ENCODE measurements at regions not wholly inside any gene's neighbourhood (a gene's known extent, or its start where the extent isn't known, plus 50 kb on each side); places are given as distances from the start of the nearest gene placed in this dataset.

GRCh38 chr5:89313044-89313443, 430.1 kb upstream of the MEF2C start:
- H3K9me1 ChIP-seq (ENCODE audit: insufficient read depth, low read length) = peaks cover 6% of the 10 kb centered on the region
- H2BK20ac ChIP-seq (ENCODE audit: low read depth, low read length) = peak overlapping the region; percentile 4; the same call in 1 of the 2 replicates
- no peak overlapping the region for H3K56ac ChIP-seq (ENCODE audit: extremely low read depth, insufficient read depth, low read length)
- peak overlapping the region; percentile 3; the same call in 1 of the 2 replicates for H2BK120ac ChIP-seq (ENCODE audit: low read depth, low read length)
- ChIA-PET CTCF (no interaction called here), POLR2A (ENCODE audit: unreplicated experiment) (no interaction called here)
- H3K27me3 ChIP-seq (ENCODE audit: control insufficient read depth, insufficient read depth, low read length) = no peaks in the 10 kb centered on the region
- H2BK5ac ChIP-seq (ENCODE audit: low read depth, low read length, poor library complexity, severe bottlenecking) = peak overlapping the region; percentile 18
- H3K36me3 ChIP-seq (ENCODE audit: control insufficient read depth, insufficient read depth, low read length) = no peaks in the 10 kb centered on the region
- dilution Hi-C loops (cut with HindIII; ENCODE audit: low sequenced_read_pairs, unreplicated experiment) (no loop called here), in situ Hi-C loops (cut with MboI; ENCODE audit: low sequenced_read_pairs) (no loop called here), intact Hi-C loops (cut with micrococcal nuclease) (no loop called here)
- no peak overlapping the region for H4K91ac ChIP-seq (ENCODE audit: insufficient read depth, low read depth, low read length)
- H4K8ac ChIP-seq (ENCODE audit: low read depth in 2 of 2, low read length in 2 of 2) = no peak overlapping the region
- no peak overlapping the region for H3K23ac ChIP-seq (ENCODE audit: low read depth, low read length)
- no peak for TF ChIP-seq USF2 (IDR thresholded peaks at IDR 0.05; ENCODE audit: low read depth, low read length)
- H2AK9ac ChIP-seq (replicated peaks; ENCODE audit: low read depth, low read length, poor library complexity) = no peak overlapping the region
- BruUV-seq (replicated peaks) = no TSS peak
- H3K4me3 ChIP-seq (ENCODE audit: insufficient read depth, low read depth, low read length) = no peak overlapping the region
- H3K4me2 ChIP-seq (ENCODE audit: low read depth, low read length) = no peak overlapping the region
- peak; percentile 74 for DNase-seq
- H2AFZ ChIP-seq (replicated peaks; ENCODE audit: low read length, poor library complexity) = peak overlapping the region; percentile 39
- WGBS, 2 experiments (ENCODE audit: extremely low coverage in 2 of 2, insufficient read length in 1 of 2) = no CpG with 5 or more reads among the region's 2 CpGs
- no peaks in the 10 kb centered on the region for H4K20me1 ChIP-seq (ENCODE audit: insufficient read depth, low read length)
- no peak; the same call in 1 of the 2 replicates for ATAC-seq (ENCODE audit: low read depth)
- no peaks in the 10 kb centered on the region for H3K79me1 ChIP-seq (ENCODE audit: low read depth in 1 of 2, low read length in 2 of 2)
- no peak overlapping the region; the same call in 1 of the 2 replicates for H3K4ac ChIP-seq (ENCODE audit: low read depth, low read length)
- H2BK15ac ChIP-seq (ENCODE audit: low read depth, low read length) = no peak overlapping the region
- H3K9ac ChIP-seq (ENCODE audit: low read depth, low read length) = no peak overlapping the region
- no peak overlapping the region for H2AK5ac ChIP-seq (ENCODE audit: low read depth, low read length)
- H3K14ac ChIP-seq (replicated peaks; ENCODE audit: low read depth, low read length) = 0 out of 2 replicates have a peak overlapping the region, but pooled peaks have one; percentile 5
- no peak overlapping the region for H3K18ac ChIP-seq (ENCODE audit: low read depth, low read length)
- no peak overlapping the region for H4K5ac ChIP-seq (ENCODE audit: low read depth, low read length)
- peaks cover 4% of the 10 kb centered on the region; the same call in 1 of the 2 replicates for H3K4me1 ChIP-seq (ENCODE audit: control insufficient read depth, insufficient read depth, low read length)
- H3K27ac ChIP-seq (ENCODE audit: insufficient read depth, low read length) = no peak overlapping the region
- H3K9me3 ChIP-seq (ENCODE audit: control insufficient read depth, insufficient read depth, low read length) = no peaks in the 10 kb centered on the region
